ENCODE measurements at regions not wholly inside any gene's neighbourhood (a gene's known extent, or its start where the extent isn't known, plus 50 kb on each side); places are given as distances from the start of the nearest gene placed in this dataset.

GRCh38 chr16:47779201-47780016 lies 318.3 kb downstream of the PHKB start (continued):
- TF ChIP-seq THRA (IDR thresholded peaks at IDR 0.05) = no peak
- no peak for TF ChIP-seq RHOXF2B (CRISPR knock-in tag; conservative IDR thresholded peaks at IDR 0.05)
- TF ChIP-seq TRIM28 (IDR thresholded peaks at IDR 0.05) = no peak
- 0 out of 4 replicates have a peak, but pooled peaks of 1 of the 2 experiments have one; percentile 18 for TF ChIP-seq NRF1 (conservative IDR thresholded peaks at IDR 0.05 in 1 of 2, IDR thresholded peaks at IDR 0.05 in 1 of 2)
- TF ChIP-seq TCF7 (IDR thresholded peaks at IDR 0.05; ENCODE audit: borderline replicate concordance) = no peak
- no peak for TF ChIP-seq SFPQ (IDR thresholded peaks at IDR 0.05; ENCODE audit: low read depth, low read length)
- TF ChIP-seq TSC22D4 (tag; IDR thresholded peaks at IDR 0.05) = no peak
- TF ChIP-seq KLF6 (CRISPR knock-in tag; IDR thresholded peaks at IDR 0.05; ENCODE audit: borderline replicate concordance) = no peak
- TF ChIP-seq ZNF121 (CRISPR knock-in tag; conservative IDR thresholded peaks at IDR 0.05) = no peak
- TF ChIP-seq TCF15 (CRISPR knock-in tag; IDR thresholded peaks at IDR 0.05) = no peak
- TF ChIP-seq KHSRP (IDR thresholded peaks at IDR 0.05) = no peak
- no peak for TF ChIP-seq ETS1 (conservative IDR thresholded peaks at IDR 0.05; ENCODE audit: control insufficient read depth, low read depth, low read length)
- no peak for TF ChIP-seq ZNF717 (CRISPR knock-in tag; IDR thresholded peaks at IDR 0.05)
- TF ChIP-seq HOXB6 (CRISPR knock-in tag; IDR thresholded peaks at IDR 0.05; ENCODE audit: borderline replicate concordance) = no peak
- peak; percentile 77 for TF ChIP-seq TFE3 (CRISPR knock-in tag; IDR thresholded peaks at IDR 0.05)
- no peak for TF ChIP-seq AFF1 (IDR thresholded peaks at IDR 0.05; ENCODE audit: low read depth in 1 of 2, partially characterized antibody in 2 of 2)
